PC-3 (cell line): ENCODE measurements at regions not wholly inside any gene's neighbourhood (a gene's known extent, or its start where the extent isn't known, plus 50 kb on each side); places are given as distances from the start of the nearest gene placed in this dataset.

ENCODE experiments used
- ATAC-seq: fragments of 200-7000 bp; cut with Tn5 transposase; 2 replicates; pipeline ENCODE4 v1.9.1; 2020; ENCODE audit warnings: mild to moderate bottlenecking, moderate library complexity
- BruUV-seq: library from RNA; stranded (reverse); fragments of 400-500 nt; replicated peaks from 2 replicates; lab custom pipeline; 2021; lab: Mats Ljungman, UMichigan
- CTCF ChIA-PET: fragments of 300-600 bp; sonication (Branson Sonifier 250); formaldehyde crosslinking; loops from one replicate; lab custom pipeline; 2022; ENCODE audit warnings: antibody characterized with exemption; lab: Charles Lee
- POLR2A ChIA-PET: fragments of 300-600 bp; sonication (Branson Sonifier 250); formaldehyde crosslinking; loops from one replicate; lab custom pipeline; 2022; ENCODE audit warnings: antibody characterized with exemption; ENCODE audit not compliant: unreplicated experiment; lab: Charles Lee
- DNase-seq: peaks from one replicate; pipeline ENCODE4 v3.0.0-alpha.2; 2015
- H2AFZ ChIP-seq: fragments of 300-600 bp; sonication (generic); 2 replicates; pipeline ENCODE4 v1.6.0; 2016; ENCODE audit warnings: antibody characterized with exemption, low read length
- H3F3A ChIP-seq: fragments of 300-600 bp; sonication (generic); one replicate; pipeline ENCODE4 v1.6.0; 2017; ENCODE audit warnings: antibody characterized with exemption, low read length, control low read depth, mild to moderate bottlenecking; ENCODE audit not compliant: unreplicated experiment
- H3K27ac ChIP-seq: fragments of 300-600 bp; sonication (generic); 2 replicates; pipeline ENCODE4 v1.5.1; 2016; ENCODE audit warnings: mild to moderate bottlenecking, low read length
- H3K27me3 ChIP-seq: fragments of 300-600 bp; sonication (generic); 2 replicates; pipeline ENCODE4 v1.6.1; 2016; ENCODE audit warnings: low read length, mixed read lengths
- H3K36me3 ChIP-seq: fragments of 300-600 bp; sonication (generic); 2 replicates; pipeline ENCODE4 v1.6.1; 2016; ENCODE audit warnings: low read depth, mixed run types, low read length, mixed read lengths
- H3K4me1 ChIP-seq: fragments of 300-600 bp; sonication (generic); 2 replicates; pipeline ENCODE4 v1.5.1; 2016; ENCODE audit warnings: low read length; ENCODE audit not compliant: insufficient read depth
- H3K4me2 ChIP-seq: fragments of 300-600 bp; sonication (generic); 2 replicates; pipeline ENCODE4 v1.6.0; 2016; ENCODE audit warnings: low read length
- H3K4me3 ChIP-seq: fragments of 300-600 bp; sonication (generic); 2 replicates; pipeline ENCODE4 v1.5.1; 2016; ENCODE audit warnings: mild to moderate bottlenecking, low read length, mixed read lengths
- H3K79me2 ChIP-seq: fragments of 300-600 bp; sonication (generic); 2 replicates; pipeline ENCODE4 v1.6.1; 2017; ENCODE audit warnings: low read length, mixed read lengths
- H3K9ac ChIP-seq: fragments of 300-600 bp; sonication (generic); 2 replicates; pipeline ENCODE4 v1.6.0; 2016; ENCODE audit warnings: mild to moderate bottlenecking, low read length
- H3K9me2 ChIP-seq: fragments of 300-600 bp; sonication (generic); replicated peaks from 2 replicates; pipeline ENCODE4 v1.6.1; 2016; ENCODE audit warnings: mixed run types, low read length, mixed read lengths
- H3K9me3 ChIP-seq: fragments of 300-600 bp; sonication (generic); 2 replicates; pipeline ENCODE4 v1.6.1; 2016; ENCODE audit warnings: low read length, mixed read lengths
- H4K20me1 ChIP-seq: fragments of 300-600 bp; sonication (generic); 2 replicates; pipeline ENCODE4 v1.6.1; 2016; ENCODE audit warnings: low read length, mixed read lengths
- CTCF ChIP-seq: fragments of 300-600 bp; sonication (generic); conservative IDR thresholded peaks from 2 replicates; pipeline ENCODE4 v1.5.1; 2017; ENCODE audit warnings: antibody characterized with exemption, low read depth, mild to moderate bottlenecking, low read length
- EZH2 ChIP-seq: fragments of 300-600 bp; sonication (generic); IDR thresholded peaks from one replicate; pipeline ENCODE4 v1.6.1; 2017; ENCODE audit warnings: antibody characterized with exemption, mild to moderate bottlenecking, low read length; ENCODE audit not compliant: unreplicated experiment
- EZH2phosphoT487 ChIP-seq: fragments of 300-600 bp; sonication (generic); IDR thresholded peaks from 2 replicates; pipeline ENCODE4 v1.6.1; 2018; ENCODE audit warnings: mild to moderate bottlenecking, antibody characterized with exemption, low read length, borderline replicate concordance
- intact Hi-C: fragments of 100-400 bp; cut with micrococcal nuclease; formaldehyde crosslinking; loops from 2 replicates; pipeline ENCODE4 v1.9.0; 2023

- no peak for DNase-seq
- H3F3A ChIP-seq: no peaks in the 10 kb centered on the region
- intact Hi-C loops: no loop called here
- no peak overlapping the region for H3K4me3 ChIP-seq
- no peak overlapping the region for H2AFZ ChIP-seq
- POLR2A ChIA-PET: no interaction called here
- TF ChIP-seq EZH2: no peak
- TF ChIP-seq CTCF: no peak
- no peak for TF ChIP-seq EZH2phosphoT487
- no peaks in the 10 kb centered on the region for H3K4me1 ChIP-seq
- H3K9me3 ChIP-seq: no peaks in the 10 kb centered on the region; the same call in 1 of the 2 replicates
- no peaks in the 10 kb centered on the region for H3K36me3 ChIP-seq
- no peak overlapping the region for H3K27ac ChIP-seq
- no peak for ATAC-seq
- no peaks in the 10 kb centered on the region for H4K20me1 ChIP-seq
- CTCF ChIA-PET: no interaction called here
- H3K4me2 ChIP-seq: no peak overlapping the region
- no peaks in the 10 kb centered on the region for H3K9me2 ChIP-seq
- no peak overlapping the region for H3K9ac ChIP-seq
- H3K79me2 ChIP-seq: no peaks in the 10 kb centered on the region
- BruUV-seq: no TSS peak
- no peaks in the 10 kb centered on the region for H3K27me3 ChIP-seq
Measured at GRCh38 chr7:153445641-153446040, 606.6 kb upstream of the DPP6 start.

- Histone ChIP-seq H3F3A (no peaks in the 10 kb centered on the region), H3K9me3 (no peaks in the 10 kb centered on the region; the same call in 1 of the 2 replicates), H2AFZ (no peak overlapping the region), H3K9me2 (no peaks in the 10 kb centered on the region), H3K27me3 (no peaks in the 10 kb centered on the region), H3K36me3 (no peaks in the 10 kb centered on the region), H3K27ac (no peak overlapping the region), H4K20me1 (no peaks in the 10 kb centered on the region), H3K4me3 (no peak overlapping the region), H3K4me2 (no peak overlapping the region), H3K79me2 (no peaks in the 10 kb centered on the region), H3K4me1 (no peaks in the 10 kb centered on the region), H3K9ac (no peak overlapping the region)
- POLR2A ChIA-PET: no interaction called here
- intact Hi-C loops: no loop called here
- DNase-seq: no peak
- CTCF ChIA-PET: no interaction called here
- TF ChIP-seq EZH2 (no peak), EZH2phosphoT487 (no peak), CTCF (no peak)
- BruUV-seq: no TSS peak
- no peak for ATAC-seq
Measured at GRCh38 chr7:153446490-153446889, 605.7 kb upstream of the DPP6 start.

- H3K79me2 ChIP-seq: no peaks in the 10 kb centered on the region
- H3K4me2 ChIP-seq: no peak overlapping the region
- H3K9me3 ChIP-seq: no peaks in the 10 kb centered on the region; the same call in 1 of the 2 replicates
- DNase-seq (no peak), ATAC-seq (no peak)
- CTCF ChIA-PET: no interaction called here
- H3K4me1 ChIP-seq: no peaks in the 10 kb centered on the region
- no peak overlapping the region for H3K9ac ChIP-seq
- no peak overlapping the region for H3K27ac ChIP-seq
- H4K20me1 ChIP-seq: no peaks in the 10 kb centered on the region
- H2AFZ ChIP-seq: no peak overlapping the region
- no peaks in the 10 kb centered on the region for H3F3A ChIP-seq
- POLR2A ChIA-PET: no interaction called here
- BruUV-seq: no TSS peak
- no peak overlapping the region for H3K4me3 ChIP-seq
- TF ChIP-seq EZH2phosphoT487 (no peak), EZH2 (no peak), CTCF (no peak)
- no peaks in the 10 kb centered on the region for H3K36me3 ChIP-seq
- H3K9me2 ChIP-seq: no peaks in the 10 kb centered on the region
- no peaks in the 10 kb centered on the region for H3K27me3 ChIP-seq
- intact Hi-C loops: no loop called here
Measured at GRCh38 chr7:153447011-153447410, 605.2 kb upstream of the DPP6 start.
